ENCODE measurements at regions not wholly inside any gene's neighbourhood (a gene's known extent, or its start where the extent isn't known, plus 50 kb on each side); places are given as distances from the start of the nearest gene placed in this dataset.

- DNase-seq (ENCODE audit: low read depth) = no peak
- TF ChIP-seq CTCF (conservative IDR thresholded peaks at IDR 0.05; ENCODE audit: low read depth, low read length) = no peak
- no peak overlapping the region for H3K4me3 ChIP-seq (ENCODE audit: low read depth, low read length)
Measured at GRCh38 chr15:81856634-81857026, 189.2 kb downstream of the MEX3B start.

- TF ChIP-seq CTCF (conservative IDR thresholded peaks at IDR 0.05; ENCODE audit: low read depth, low read length) = no peak
- H3K4me3 ChIP-seq (ENCODE audit: low read depth, low read length) = no peak overlapping the region
- no peak for DNase-seq (ENCODE audit: low read depth)
Measured at GRCh38 chr15:81856001-81856633, 189.7 kb downstream of the MEX3B start.

GRCh38 chr15:81853150-81853748 lies 192.6 kb downstream of the MEX3B start:
- H3K4me3 ChIP-seq (ENCODE audit: low read depth, low read length) = no peak overlapping the region
- TF ChIP-seq CTCF (conservative IDR thresholded peaks at IDR 0.05; ENCODE audit: low read depth, low read length) = no peak
- DNase-seq (ENCODE audit: low read depth) = no peak

- H3K4me3 ChIP-seq (ENCODE audit: low read depth, low read length) = no peak overlapping the region
- no peak for TF ChIP-seq CTCF (conservative IDR thresholded peaks at IDR 0.05; ENCODE audit: low read depth, low read length)
- no peak for DNase-seq (ENCODE audit: low read depth)
Measured at GRCh38 chr15:81852411-81853149, 193.2 kb downstream of the MEX3B start.

- no peak overlapping the region for H3K4me3 ChIP-seq (ENCODE audit: low read depth, low read length)
- DNase-seq (ENCODE audit: low read depth) = no peak
- TF ChIP-seq CTCF (conservative IDR thresholded peaks at IDR 0.05; ENCODE audit: low read depth, low read length) = no peak
Measured at GRCh38 chr15:81851757-81852156, 194.1 kb downstream of the MEX3B start.

GRCh38 chr15:81851325-81851724 lies 194.5 kb downstream of the MEX3B start:
- no peak overlapping the region for H3K4me3 ChIP-seq (ENCODE audit: low read depth, low read length)
- DNase-seq (ENCODE audit: low read depth) = no peak
- no peak for TF ChIP-seq CTCF (conservative IDR thresholded peaks at IDR 0.05; ENCODE audit: low read depth, low read length)

Measured in epithelial cell of proximal tubule (primary cell).